DND-41 (cell line): ENCODE measurements at regions not wholly inside any gene's neighbourhood (a gene's known extent, or its start where the extent isn't known, plus 50 kb on each side); places are given as distances from the start of the nearest gene placed in this dataset.

Experiments
- ATAC-seq: fragments of 200-7000 bp; cut with Tn5 transposase; 3 replicates; pipeline ENCODE4 v1.9.1; 2021; ENCODE audit warnings: low read depth; ENCODE audit not compliant: insufficient read depth
- DNase-seq: peaks from one replicate; pipeline ENCODE4 v3.0.0-alpha.2; 2020
- H2AFZ ChIP-seq: 2 replicates; pipeline ENCODE4 v1.6.0; 2012; ENCODE audit warnings: low read depth, low read length
- H3K27ac ChIP-seq: 2 replicates; pipeline ENCODE4 v1.5.1; 2012; ENCODE audit warnings: low read length, inconsistent platforms
- H3K27me3 ChIP-seq: fragments of 200-600 bp; sonication (generic); 2 replicates; pipeline ENCODE4 v1.6.0; 2012; ENCODE audit warnings: low read length, mild to moderate bottlenecking, inconsistent platforms; ENCODE audit not compliant: insufficient read depth, poor library complexity
- H3K36me3 ChIP-seq: 2 replicates; pipeline ENCODE4 v1.5.1; 2012; ENCODE audit warnings: low read length, inconsistent platforms; ENCODE audit not compliant: insufficient read depth
- H3K4me1 ChIP-seq: 2 replicates; pipeline ENCODE4 v1.5.1; 2012; ENCODE audit warnings: mild to moderate bottlenecking, low read length; ENCODE audit not compliant: insufficient read depth
- H3K4me2 ChIP-seq: 2 replicates; pipeline ENCODE4 v1.6.0; 2012; ENCODE audit warnings: mild to moderate bottlenecking, moderate library complexity, low read length, inconsistent platforms; ENCODE audit not compliant: insufficient read depth
- H3K4me3 ChIP-seq, 2 experiments: fragments of 200-600 bp in 1 of 2; shearing (Covaris generic) in 1 of 2; 2 replicates each; pipeline ENCODE4 v1.5.1; 2012 to 2016; ENCODE audit warnings: inconsistent platforms in 2 of 2, low read length in 2 of 2, mild to moderate bottlenecking in 2 of 2, low read depth in 1 of 2, moderate library complexity in 1 of 2
- H3K79me2 ChIP-seq: 2 replicates; pipeline ENCODE4 v1.6.0; 2012; ENCODE audit warnings: low read length, inconsistent platforms; ENCODE audit not compliant: insufficient read depth
- H3K9ac ChIP-seq: 2 replicates; pipeline ENCODE4 v1.6.0; 2012; ENCODE audit warnings: low read depth, mild to moderate bottlenecking, inconsistent platforms, low read length, moderate library complexity
- H3K9me3 ChIP-seq: 2 replicates; pipeline ENCODE4 v1.5.1; 2012; ENCODE audit warnings: low read length, moderate library complexity, mild to moderate bottlenecking, inconsistent platforms; ENCODE audit not compliant: insufficient read depth, severe bottlenecking
- H4K20me1 ChIP-seq: 2 replicates; pipeline ENCODE4 v1.6.0; 2012; ENCODE audit warnings: low read length; ENCODE audit not compliant: insufficient read depth
- EZH2 ChIP-seq: IDR thresholded peaks from 3 replicates; pipeline ENCODE4 v1.6.1; 2012; ENCODE audit warnings: borderline replicate concordance, low read depth, mild to moderate bottlenecking, moderate library complexity, low read length, inconsistent platforms; ENCODE audit not compliant: severe bottlenecking
- TF ChIP-seq, protein P1 (sequence below): IDR thresholded peaks from 2 replicates; pipeline ENCODE4 v1.5.1; 2012; ENCODE audit warnings: borderline replicate concordance, low read length, moderate library complexity, mild to moderate bottlenecking; ENCODE audit not compliant: poor library complexity, severe bottlenecking; ENCODE audit errors: extremely low read depth

- Histone ChIP-seq H3K79me2 (no peaks in the 10 kb centered on the region), H3K27ac (no peak overlapping the region), H3K4me3 (no peak overlapping the region), H4K20me1 (no peaks in the 10 kb centered on the region), H2AFZ (no peak overlapping the region), H3K27me3 (no peaks in the 10 kb centered on the region), H3K9ac (no peak overlapping the region), H3K36me3 (no peaks in the 10 kb centered on the region), H3K4me2 (no peak overlapping the region), H3K9me3 (no peaks in the 10 kb centered on the region), H3K4me1 (peaks cover 5% of the 10 kb centered on the region; the same call in 1 of the 2 replicates)
- ATAC-seq: peak; percentile 99
- peak; percentile 83 for DNase-seq
- TF ChIP-seq, protein P1, sequence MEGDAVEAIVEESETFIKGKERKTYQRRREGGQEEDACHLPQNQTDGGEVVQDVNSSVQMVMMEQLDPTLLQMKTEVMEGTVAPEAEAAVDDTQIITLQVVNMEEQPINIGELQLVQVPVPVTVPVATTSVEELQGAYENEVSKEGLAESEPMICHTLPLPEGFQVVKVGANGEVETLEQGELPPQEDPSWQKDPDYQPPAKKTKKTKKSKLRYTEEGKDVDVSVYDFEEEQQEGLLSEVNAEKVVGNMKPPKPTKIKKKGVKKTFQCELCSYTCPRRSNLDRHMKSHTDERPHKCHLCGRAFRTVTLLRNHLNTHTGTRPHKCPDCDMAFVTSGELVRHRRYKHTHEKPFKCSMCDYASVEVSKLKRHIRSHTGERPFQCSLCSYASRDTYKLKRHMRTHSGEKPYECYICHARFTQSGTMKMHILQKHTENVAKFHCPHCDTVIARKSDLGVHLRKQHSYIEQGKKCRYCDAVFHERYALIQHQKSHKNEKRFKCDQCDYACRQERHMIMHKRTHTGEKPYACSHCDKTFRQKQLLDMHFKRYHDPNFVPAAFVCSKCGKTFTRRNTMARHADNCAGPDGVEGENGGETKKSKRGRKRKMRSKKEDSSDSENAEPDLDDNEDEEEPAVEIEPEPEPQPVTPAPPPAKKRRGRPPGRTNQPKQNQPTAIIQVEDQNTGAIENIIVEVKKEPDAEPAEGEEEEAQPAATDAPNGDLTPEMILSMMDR: peak; percentile 91
- TF ChIP-seq EZH2: no peak
Measured at GRCh38 chr22:22422629-22423112, 85.9 kb downstream of the ZNF280B start.

GRCh38 chr22:22423681-22424080 is 84.9 kb downstream of the ZNF280B start:
- H4K20me1 ChIP-seq: no peaks in the 10 kb centered on the region
- H3K27ac ChIP-seq: no peak overlapping the region
- no peak overlapping the region for H3K9ac ChIP-seq
- DNase-seq (no peak), ATAC-seq (no peak)
- H3K9me3 ChIP-seq: no peaks in the 10 kb centered on the region
- H2AFZ ChIP-seq: no peak overlapping the region
- no peaks in the 10 kb centered on the region for H3K27me3 ChIP-seq
- H3K79me2 ChIP-seq: no peaks in the 10 kb centered on the region
- H3K4me3 ChIP-seq: no peak overlapping the region
- H3K4me1 ChIP-seq: peaks cover 5% of the 10 kb centered on the region; the same call in 1 of the 2 replicates
- no peaks in the 10 kb centered on the region for H3K36me3 ChIP-seq
- TF ChIP-seq, protein P1: no peak
- no peak for TF ChIP-seq EZH2
- no peak overlapping the region for H3K4me2 ChIP-seq

GRCh38 chr22:22424210-22424800 is 84.2 kb downstream of the ZNF280B start:
- H3K36me3 ChIP-seq: no peaks in the 10 kb centered on the region

GRCh38 chr22:22424956-22425355 is 83.6 kb downstream of the ZNF280B start:
- ATAC-seq: no peak
- Histone ChIP-seq H4K20me1 (no peaks in the 10 kb centered on the region), H3K9ac (no peak overlapping the region), H3K4me2 (no peak overlapping the region), H3K4me3 (no peak overlapping the region), H3K27me3 (no peaks in the 10 kb centered on the region), H3K4me1 (peaks cover 5% of the 10 kb centered on the region; the same call in 1 of the 2 replicates), H3K9me3 (no peaks in the 10 kb centered on the region), H3K79me2 (no peaks in the 10 kb centered on the region), H2AFZ (no peak overlapping the region), H3K36me3 (no peaks in the 10 kb centered on the region), H3K27ac (no peak overlapping the region)
- TF ChIP-seq, protein P1: no peak
- no peak for TF ChIP-seq EZH2
- DNase-seq: no peak

More at GRCh38 chr22:22424210-22424800, 84.2 kb downstream of the ZNF280B start:
- Histone ChIP-seq H3K4me1 (peaks cover 5% of the 10 kb centered on the region; the same call in 1 of the 2 replicates), H3K4me3 (no peak overlapping the region), H2AFZ (no peak overlapping the region), H3K9ac (no peak overlapping the region), H3K79me2 (no peaks in the 10 kb centered on the region), H3K27me3 (no peaks in the 10 kb centered on the region), H3K4me2 (no peak overlapping the region), H3K27ac (no peak overlapping the region), H3K9me3 (no peaks in the 10 kb centered on the region), H4K20me1 (no peaks in the 10 kb centered on the region)
- no peak for DNase-seq
- no peak for TF ChIP-seq EZH2
- ATAC-seq: no peak
